Keratinocyte (primary cell): ENCODE measurements at regions not wholly inside any gene's neighbourhood (a gene's known extent, or its start where the extent isn't known, plus 50 kb on each side); places are given as distances from the start of the nearest gene placed in this dataset.

ENCODE experiments used
- DNase-seq: peaks from one replicate; pipeline ENCODE4 v3.0.0-alpha.2; 2011; ENCODE audit warnings: low read depth, missing footprints, low spot score
- FAIRE-seq: peaks from 2 replicates; lab custom pipeline; 2011; peaks lifted over from hg19 to GRCh38; lab: Jason Lieb, UNC
- H2AFZ ChIP-seq: 2 replicates; pipeline ENCODE4 v1.6.0; 2012; ENCODE audit warnings: low read length, control low read depth, inconsistent platforms; ENCODE audit not compliant: control insufficient read depth
- H3K27ac ChIP-seq: 2 replicates; pipeline ENCODE4 v1.5.1; 2011; ENCODE audit warnings: low read length; ENCODE audit not compliant: control insufficient read depth, insufficient read depth
- H3K27me3 ChIP-seq: 3 replicates; pipeline ENCODE4 v1.6.0; 2011; ENCODE audit warnings: low read length; ENCODE audit not compliant: control insufficient read depth, insufficient read depth; ENCODE audit errors: extremely low read depth
- H3K36me3 ChIP-seq, 2 experiments: 2 replicates in 1 of 2; 3 replicates in 1 of 2; pipeline ENCODE4 v1.5.1; 2011; ENCODE audit warnings: low read length in 2 of 2, mild to moderate bottlenecking in 1 of 2; ENCODE audit not compliant: control insufficient read depth in 2 of 2, insufficient read depth in 2 of 2; ENCODE audit errors: extremely low read depth in 1 of 2
- H3K4me1 ChIP-seq: 3 replicates; pipeline ENCODE4 v1.5.1; 2011; ENCODE audit warnings: low read length; ENCODE audit not compliant: control insufficient read depth, insufficient read depth; ENCODE audit errors: extremely low read depth
- H3K4me2 ChIP-seq: 3 replicates; pipeline ENCODE4 v1.6.0; 2011; ENCODE audit warnings: low read depth, low read length; ENCODE audit not compliant: control insufficient read depth, insufficient read depth; ENCODE audit errors: extremely low read depth
- H3K4me3 ChIP-seq, 3 experiments: fragments of 200-600 bp in 1 of 3; sonication (generic) in 1 of 3; 2 replicates in 2 of 3; 3 replicates in 1 of 3; pipeline ENCODE4 v1.5.1; 2011 to 2016; ENCODE audit warnings: low read length in 3 of 3, mild to moderate bottlenecking in 3 of 3, control low read depth in 2 of 3, inconsistent platforms in 1 of 3, low read depth in 1 of 3, mixed read lengths in 1 of 3, mixed run types in 1 of 3, moderate library complexity in 1 of 3; ENCODE audit not compliant: control insufficient read depth in 2 of 3, insufficient read depth in 2 of 3; ENCODE audit errors: extremely low read depth in 1 of 3
- H3K79me2 ChIP-seq: 2 replicates; pipeline ENCODE4 v1.6.0; 2012; ENCODE audit warnings: low read length; ENCODE audit not compliant: control insufficient read depth, insufficient read depth
- H3K9ac ChIP-seq: 3 replicates; pipeline ENCODE4 v1.6.0; 2011; ENCODE audit warnings: low read length; ENCODE audit not compliant: control insufficient read depth, insufficient read depth; ENCODE audit errors: extremely low read depth
- H3K9me1 ChIP-seq: 3 replicates; pipeline ENCODE4 v1.6.0; 2011; ENCODE audit warnings: low read length; ENCODE audit not compliant: control insufficient read depth, insufficient read depth; ENCODE audit errors: extremely low read depth
- H3K9me3 ChIP-seq: 2 replicates; pipeline ENCODE4 v1.5.1; 2012; ENCODE audit warnings: low read depth, low read length; ENCODE audit not compliant: control insufficient read depth
- H4K20me1 ChIP-seq: 3 replicates; pipeline ENCODE4 v1.6.0; 2011; ENCODE audit warnings: low read length; ENCODE audit not compliant: control insufficient read depth, insufficient read depth; ENCODE audit errors: extremely low read depth
- CTCF ChIP-seq, 3 experiments: IDR thresholded peaks in 1 of 3; conservative IDR thresholded peaks in 1 of 3; optimal IDR thresholded peaks in 1 of 3; 2 replicates in 2 of 3; 3 replicates in 1 of 3; pipeline versions ENCODE3 to v1.5.1; 2011; ENCODE audit warnings: low read length in 3 of 3, mild to moderate bottlenecking in 3 of 3, moderate library complexity in 2 of 3, control low read depth in 1 of 3, inconsistent platforms in 1 of 3; ENCODE audit not compliant: insufficient read depth in 2 of 3; ENCODE audit errors: extremely low read depth in 1 of 3
- EZH2 ChIP-seq: IDR thresholded peaks from one replicate; pipeline ENCODE4 v1.6.1; 2012; ENCODE audit warnings: inconsistent platforms, mild to moderate bottlenecking, low read length, moderate library complexity
- dilution Hi-C: fragments of 300-500 bp; cut with MboI; formaldehyde crosslinking; loops from one replicate; pipeline ENCODE4 v1.7.0; 2020; ENCODE audit warnings: low sequenced_read_pairs; ENCODE audit not compliant: extremely low pct_ligation_motif_present

- no peak overlapping the region for H3K9ac ChIP-seq
- no peaks in the 10 kb centered on the region for H3K9me3 ChIP-seq
- FAIRE-seq = no peak
- H3K4me3 ChIP-seq = no peak overlapping the region
- H3K27ac ChIP-seq = no peak overlapping the region
- no peaks in the 10 kb centered on the region for H3K9me1 ChIP-seq
- DNase-seq = no peak
- no peaks in the 10 kb centered on the region for H3K36me3 ChIP-seq
- dilution Hi-C loops = no loop called here
- TF ChIP-seq EZH2 = no peak
- TF ChIP-seq CTCF (optimal IDR thresholded peaks at IDR 0.05 in 1 of 3, IDR thresholded peaks at IDR 0.05 in 1 of 3, conservative IDR thresholded peaks at IDR 0.05 in 1 of 3; ENCODE audit: extremely low read depth in 1 of 3, insufficient read depth in 2 of 3, low read length in 3 of 3) = no peak
- no peak overlapping the region for H2AFZ ChIP-seq
- no peak overlapping the region for H3K4me2 ChIP-seq
- H3K79me2 ChIP-seq = no peaks in the 10 kb centered on the region
- H3K4me1 ChIP-seq = peaks cover 14% of the 10 kb centered on the region
- no peaks in the 10 kb centered on the region for H3K27me3 ChIP-seq
- no peaks in the 10 kb centered on the region for H4K20me1 ChIP-seq
Observed at GRCh38 chr1:207245124-207245523, 76.4 kb upstream of the CD55 start.

- TF ChIP-seq CTCF (optimal IDR thresholded peaks at IDR 0.05 in 1 of 3, IDR thresholded peaks at IDR 0.05 in 1 of 3, conservative IDR thresholded peaks at IDR 0.05 in 1 of 3; ENCODE audit: extremely low read depth in 1 of 3, insufficient read depth in 2 of 3, low read length in 3 of 3) (no peak), EZH2 (no peak)
- no peaks in the 10 kb centered on the region for H3K27me3 ChIP-seq
- H3K36me3 ChIP-seq = no peaks in the 10 kb centered on the region
- H3K27ac ChIP-seq = no peak overlapping the region
- H3K4me1 ChIP-seq = peaks cover 2% of the 10 kb centered on the region
- no peak overlapping the region for H3K4me3 ChIP-seq
- no peaks in the 10 kb centered on the region for H3K9me1 ChIP-seq
- no peaks in the 10 kb centered on the region for H3K79me2 ChIP-seq
- no peak overlapping the region for H3K9ac ChIP-seq
- FAIRE-seq (peak; percentile 58), DNase-seq (no peak)
- no peak overlapping the region for H2AFZ ChIP-seq
- no peaks in the 10 kb centered on the region for H3K9me3 ChIP-seq
- dilution Hi-C loops = no loop called here
- no peak overlapping the region for H3K4me2 ChIP-seq
- H4K20me1 ChIP-seq = no peaks in the 10 kb centered on the region
Observed at GRCh38 chr1:207248544-207249198, 72.8 kb upstream of the CD55 start.
